Breast epithelium (tissue), 4 donors: ENCODE measurements at regions not wholly inside any gene's neighbourhood (a gene's known extent, or its start where the extent isn't known, plus 50 kb on each side); places are given as distances from the start of the nearest gene placed in this dataset.

ENCODE experiments used
- DNase-seq, 2 donors: peaks; one replicate each; pipeline ENCODE4 v3.0.0-alpha.2; 2019; ENCODE audit warnings: low spot score in 2 of 2
- H3K27ac ChIP-seq, 2 donors: fragments of 200-600 bp; sonication (generic) in 1 of 2; one replicate each; pipeline ENCODE4 v1.5.1; 2016 to 2019; ENCODE audit warnings: mild to moderate bottlenecking in 1 of 2
- H3K27me3 ChIP-seq, 2 donors: fragments of 200-600 bp; sonication (generic) in 1 of 2; one replicate each; pipeline versions ENCODE4 v1.5.1 to v1.6.0; 2017 to 2019; ENCODE audit warnings: control low read depth in 1 of 2, mild to moderate bottlenecking in 1 of 2
- H3K36me3 ChIP-seq: fragments of 200-600 bp; one replicate; pipeline ENCODE4 v1.5.1; 2019
- H3K4me1 ChIP-seq, 2 donors: fragments of 200-600 bp; sonication (generic); one replicate each; pipeline ENCODE4 v1.5.1; 2016 to 2019; ENCODE audit warnings: control low read depth in 1 of 2
- H3K4me3 ChIP-seq, 3 donors: fragments of 200-600 bp; sonication (generic); 1 replicate in 2 of 3; 2 replicates in 1 of 3; pipeline ENCODE4 v1.5.1; 2016 to 2019; ENCODE audit warnings: mild to moderate bottlenecking in 3 of 3, moderate library complexity in 2 of 3
- H3K9me3 ChIP-seq, 2 donors: fragments of 200-600 bp; sonication (generic) in 1 of 2; one replicate each; pipeline ENCODE4 v1.5.1; 2016 to 2019; ENCODE audit warnings: control low read depth in 1 of 2
- CTCF ChIP-seq, 3 donors: fragments of 450-650 bp; IDR thresholded peaks; one replicate each; pipeline ENCODE4 v1.5.1; 2016 to 2017; ENCODE audit warnings: antibody characterized with exemption in 3 of 3, mild to moderate bottlenecking in 3 of 3, moderate library complexity in 3 of 3
- POLR2A ChIP-seq: fragments of 450-650 bp; IDR thresholded peaks from one replicate; pipeline ENCODE4 v1.6.1; 2016; ENCODE audit warnings: antibody characterized with exemption, mild to moderate bottlenecking, moderate library complexity
- POLR2AphosphoS5 ChIP-seq, 3 donors: sonication (generic); formaldehyde crosslinking; IDR thresholded peaks; one replicate each; pipeline ENCODE4 v1.6.1; 2017; ENCODE audit warnings: antibody characterized with exemption in 3 of 3
- intact Hi-C: fragments of 100-400 bp; cut with DNase I; formaldehyde crosslinking; loops from one replicate; pipeline ENCODE4 v1.15.1; 2023; ENCODE audit warnings: low total_unique reads

GRCh38 chr16:79421126-79421525 lies 179.4 kb downstream of the MAF start:
- no peak for DNase-seq
- no peaks in the 10 kb centered on the region for H3K4me1 ChIP-seq
- H3K9me3 ChIP-seq = no peaks in the 10 kb centered on the region
- H3K27ac ChIP-seq = no peak overlapping the region
- no peaks in the 10 kb centered on the region for H3K36me3 ChIP-seq
- H3K27me3 ChIP-seq = no peaks in the 10 kb centered on the region
- intact Hi-C loops = no loop called here
- TF ChIP-seq CTCF (IDR thresholded peaks at IDR 0.05) = no peak
- no peak for TF ChIP-seq POLR2AphosphoS5 (IDR thresholded peaks at IDR 0.05)
- no peak for TF ChIP-seq POLR2A
- H3K4me3 ChIP-seq = no peak overlapping the region

- no peaks in the 10 kb centered on the region for H3K4me1 ChIP-seq
- no peak overlapping the region for H3K4me3 ChIP-seq
- intact Hi-C loops = no loop called here
- H3K27ac ChIP-seq = no peak overlapping the region
- TF ChIP-seq CTCF (IDR thresholded peaks at IDR 0.05) (no peak), POLR2A (no peak), POLR2AphosphoS5 (IDR thresholded peaks at IDR 0.05) (no peak)
- DNase-seq = no peak
- no peaks in the 10 kb centered on the region for H3K9me3 ChIP-seq
- no peaks in the 10 kb centered on the region for H3K27me3 ChIP-seq
- no peaks in the 10 kb centered on the region for H3K36me3 ChIP-seq
These were observed 180.0 kb downstream of the MAF start for GRCh38 chr16:79420493-79420892.

- TF ChIP-seq CTCF (IDR thresholded peaks at IDR 0.05) (no peak), POLR2AphosphoS5 (IDR thresholded peaks at IDR 0.05) (no peak), POLR2A (no peak)
- H3K36me3 ChIP-seq = no peaks in the 10 kb centered on the region
- no peaks in the 10 kb centered on the region for H3K27me3 ChIP-seq
- no peaks in the 10 kb centered on the region for H3K4me1 ChIP-seq
- intact Hi-C loops = no loop called here
- H3K9me3 ChIP-seq = no peaks in the 10 kb centered on the region
- no peak overlapping the region for H3K4me3 ChIP-seq
- no peak for DNase-seq
- no peak overlapping the region for H3K27ac ChIP-seq
These were observed 181.4 kb downstream of the MAF start for GRCh38 chr16:79419148-79419547.

GRCh38 chr16:79417601-79418008 lies 182.9 kb downstream of the MAF start:
- no peak for DNase-seq
- Histone ChIP-seq H3K9me3 (no peaks in the 10 kb centered on the region), H3K4me1 (no peaks in the 10 kb centered on the region), H3K4me3 (no peak overlapping the region), H3K36me3 (no peaks in the 10 kb centered on the region), H3K27ac (no peak overlapping the region), H3K27me3 (no peaks in the 10 kb centered on the region)
- intact Hi-C loops = no loop called here
- no peak for TF ChIP-seq POLR2AphosphoS5 (IDR thresholded peaks at IDR 0.05)
- TF ChIP-seq POLR2A = no peak
- no peak for TF ChIP-seq CTCF (IDR thresholded peaks at IDR 0.05)

- Histone ChIP-seq H3K4me3 (no peak overlapping the region), H3K27ac (no peak overlapping the region), H3K4me1 (no peaks in the 10 kb centered on the region), H3K9me3 (no peaks in the 10 kb centered on the region), H3K27me3 (no peaks in the 10 kb centered on the region), H3K36me3 (no peaks in the 10 kb centered on the region)
- no peak for DNase-seq
- intact Hi-C loops = no loop called here
- TF ChIP-seq POLR2A = no peak
- TF ChIP-seq CTCF (IDR thresholded peaks at IDR 0.05) = no peak
- TF ChIP-seq POLR2AphosphoS5 (IDR thresholded peaks at IDR 0.05) = no peak
These were observed 184.4 kb downstream of the MAF start for GRCh38 chr16:79415983-79416640.
